ENCODE measurements at regions not wholly inside any gene's neighbourhood (a gene's known extent, or its start where the extent isn't known, plus 50 kb on each side); places are given as distances from the start of the nearest gene placed in this dataset.

- H3K9me3 ChIP-seq (ENCODE audit: low read depth, low read length, poor library complexity, severe bottlenecking) = no peaks in the 10 kb centered on the region
- TF ChIP-seq CTCF (conservative IDR thresholded peaks at IDR 0.05; ENCODE audit: low read depth, low read length) (no peak), EZH2 (IDR thresholded peaks at IDR 0.05; ENCODE audit: borderline replicate concordance, low read depth, low read length, poor library complexity, severe bottlenecking) (no peak)
- ChIA-PET CTCF (no interaction called here), POLR2A (ENCODE audit: low non-redundant PET) (no interaction called here)
- no peak overlapping the region for H3K4me3 ChIP-seq (ENCODE audit: low read depth, low read length, poor library complexity, severe bottlenecking)
- no TSS peak for BruUV-seq (replicated peaks)
- H3K36me3 ChIP-seq (ENCODE audit: insufficient read depth, low read length, poor library complexity, severe bottlenecking) = no peaks in the 10 kb centered on the region
- intact Hi-C loops (cut with micrococcal nuclease; ENCODE audit: unreplicated experiment) = no loop called here
- no peaks in the 10 kb centered on the region for H3K4me1 ChIP-seq (ENCODE audit: insufficient read depth, low read length, poor library complexity, severe bottlenecking)
- DNase-seq (ENCODE audit: low spot score) = no peak
- H3K27ac ChIP-seq (ENCODE audit: low read depth, low read length, poor library complexity, severe bottlenecking) = no peak overlapping the region
- H3K27me3 ChIP-seq (replicated peaks; ENCODE audit: insufficient read depth, low read depth, low read length, poor library complexity) = no peaks in the 10 kb centered on the region
Measured at GRCh38 chr18:30004965-30005364, 1037.6 kb downstream of the DSC3 start.

DNA sequence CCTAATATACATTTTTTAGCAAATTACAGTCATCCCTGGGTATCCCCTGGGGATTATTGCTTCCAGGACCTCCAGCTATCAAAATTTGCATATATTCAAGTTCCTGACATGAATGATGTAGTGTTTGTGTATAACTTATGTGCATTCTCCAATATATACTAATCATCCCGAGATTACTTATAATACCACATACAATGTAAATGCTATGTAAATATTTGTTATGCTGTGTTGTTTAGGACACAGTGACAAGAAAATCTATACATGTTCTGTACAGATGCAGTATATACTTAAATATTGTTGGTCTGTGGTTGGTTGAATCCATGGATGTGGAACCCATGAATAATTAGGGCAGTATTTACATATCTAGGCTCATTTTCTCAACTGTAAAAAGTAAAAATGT, 1060.3 kb downstream of the DSC3 start:
- Histone ChIP-seq H3K4me3 (ENCODE audit: low read depth, low read length, poor library complexity, severe bottlenecking) (no peak overlapping the region), H3K27ac (ENCODE audit: low read depth, low read length, poor library complexity, severe bottlenecking) (no peak overlapping the region), H3K27me3 (replicated peaks; ENCODE audit: insufficient read depth, low read depth, low read length, poor library complexity) (no peaks in the 10 kb centered on the region), H3K4me1 (ENCODE audit: insufficient read depth, low read length, poor library complexity, severe bottlenecking) (no peaks in the 10 kb centered on the region), H3K9me3 (ENCODE audit: low read depth, low read length, poor library complexity, severe bottlenecking) (peaks cover 3% of the 10 kb centered on the region), H3K36me3 (ENCODE audit: insufficient read depth, low read length, poor library complexity, severe bottlenecking) (no peaks in the 10 kb centered on the region)
- intact Hi-C loops (cut with micrococcal nuclease; ENCODE audit: unreplicated experiment) = no loop called here
- no peak for TF ChIP-seq EZH2 (IDR thresholded peaks at IDR 0.05; ENCODE audit: borderline replicate concordance, low read depth, low read length, poor library complexity, severe bottlenecking)
- no peak for TF ChIP-seq CTCF (conservative IDR thresholded peaks at IDR 0.05; ENCODE audit: low read depth, low read length)
- DNase-seq (ENCODE audit: low spot score) = no peak
- POLR2A ChIA-PET (ENCODE audit: low non-redundant PET) = no interaction called here
- CTCF ChIA-PET = no interaction called here
- no TSS peak for BruUV-seq (replicated peaks)

DNA sequence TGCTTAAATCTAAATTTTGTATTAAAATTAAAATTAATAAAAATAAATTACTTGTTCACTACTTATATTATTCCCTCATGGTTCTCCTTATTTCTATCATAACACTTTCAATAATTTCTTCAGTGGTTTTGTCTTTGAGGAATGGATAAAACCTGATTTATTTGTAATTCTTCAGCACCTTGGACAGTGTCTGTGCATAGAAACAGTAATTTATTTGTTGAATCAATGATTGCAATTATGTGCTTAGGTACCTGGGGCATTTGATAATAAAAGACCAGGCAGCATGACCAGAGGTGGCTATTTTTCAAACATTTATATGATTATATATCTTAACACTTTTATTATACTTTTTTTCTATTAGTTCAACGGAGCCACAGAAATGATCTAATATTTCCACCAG, 1062.7 kb downstream of the DSC3 start:
- H3K36me3 ChIP-seq (ENCODE audit: insufficient read depth, low read length, poor library complexity, severe bottlenecking) = no peaks in the 10 kb centered on the region
- H3K9me3 ChIP-seq (ENCODE audit: low read depth, low read length, poor library complexity, severe bottlenecking) = no peaks in the 10 kb centered on the region
- ChIA-PET POLR2A (ENCODE audit: low non-redundant PET) (no interaction called here), CTCF (no interaction called here)
- intact Hi-C loops (cut with micrococcal nuclease; ENCODE audit: unreplicated experiment) = no loop called here
- no TSS peak for BruUV-seq (replicated peaks)
- no peaks in the 10 kb centered on the region for H3K27me3 ChIP-seq (replicated peaks; ENCODE audit: insufficient read depth, low read depth, low read length, poor library complexity)
- H3K4me1 ChIP-seq (ENCODE audit: insufficient read depth, low read length, poor library complexity, severe bottlenecking) = no peaks in the 10 kb centered on the region
- DNase-seq (ENCODE audit: low spot score) = no peak
- no peak overlapping the region for H3K4me3 ChIP-seq (ENCODE audit: low read depth, low read length, poor library complexity, severe bottlenecking)
- no peak overlapping the region for H3K27ac ChIP-seq (ENCODE audit: low read depth, low read length, poor library complexity, severe bottlenecking)
- TF ChIP-seq CTCF (conservative IDR thresholded peaks at IDR 0.05; ENCODE audit: low read depth, low read length) = no peak
- TF ChIP-seq EZH2 (IDR thresholded peaks at IDR 0.05; ENCODE audit: borderline replicate concordance, low read depth, low read length, poor library complexity, severe bottlenecking) = no peak

Data from A673 (cell line).